LHCN-M2 (cell line): ENCODE measurements at regions not wholly inside any gene's neighbourhood (a gene's known extent, or its start where the extent isn't known, plus 50 kb on each side); places are given as distances from the start of the nearest gene placed in this dataset.
A peak's percentile ranks its signal among the peaks of the same experiment; 100 is the strongest.

Experiments
- DNase-seq: peaks from one replicate; pipeline ENCODE4 v3.0.0-alpha.2; 2012; ENCODE audit warnings: low read depth

GRCh38 chr3:72437661-72438406 is 410.4 kb downstream of the SHQ1 start:
- no peak for DNase-seq

- no peak for DNase-seq
Measured at GRCh38 chr3:72436863-72437592, 411.2 kb downstream of the SHQ1 start.

- DNase-seq: no peak
Measured at GRCh38 chr3:72434296-72434695, 413.9 kb downstream of the SHQ1 start.

- DNase-seq: no peak
Measured at GRCh38 chr3:72432246-72432645, 416.0 kb downstream of the SHQ1 start.

GRCh38 chr3:72429589-72430353 is 418.5 kb downstream of the SHQ1 start:
- DNase-seq: no peak

- no peak for DNase-seq
Measured at GRCh38 chr3:72428803-72429202, 419.4 kb downstream of the SHQ1 start.

GRCh38 chr3:72427624-72428023 is 420.6 kb downstream of the SHQ1 start:
- DNase-seq: no peak

- no peak for DNase-seq
Measured at GRCh38 chr3:72426618-72427397, 421.4 kb downstream of the SHQ1 start.

GRCh38 chr3:72423643-72424042 is 424.6 kb downstream of the SHQ1 start:
- DNase-seq: no peak

- DNase-seq: no peak
Measured at GRCh38 chr3:72421786-72422185, 426.5 kb downstream of the SHQ1 start.

- no peak for DNase-seq
Measured at GRCh38 chr3:72421126-72421525, 427.1 kb downstream of the SHQ1 start.

GRCh38 chr3:72418856-72419255 is 429.4 kb downstream of the SHQ1 start:
- no peak for DNase-seq

- no peak for DNase-seq
Measured at GRCh38 chr3:72418244-72418643, 430.0 kb downstream of the SHQ1 start.

- no peak for DNase-seq
Measured at GRCh38 chr3:72414481-72415016, 433.7 kb downstream of the SHQ1 start.

- peak; percentile 67 for DNase-seq
Measured at GRCh38 chr3:72413228-72413627, 435.0 kb downstream of the SHQ1 start.

- DNase-seq: no peak
Measured at GRCh38 chr3:72412340-72412956, 435.8 kb downstream of the SHQ1 start.

GRCh38 chr3:72411843-72412242 is 436.4 kb downstream of the SHQ1 start:
- no peak for DNase-seq

- DNase-seq: no peak
Measured at GRCh38 chr3:72411126-72411525, 437.1 kb downstream of the SHQ1 start.

GRCh38 chr3:72408983-72409779 is 439.1 kb downstream of the SHQ1 start:
- no peak for DNase-seq

- no peak for DNase-seq
Measured at GRCh38 chr3:72407766-72408165, 440.5 kb downstream of the SHQ1 start.
